Progenitor cell of endocrine pancreas (in vitro differentiated cells): ENCODE measurements at regions not wholly inside any gene's neighbourhood (a gene's known extent, or its start where the extent isn't known, plus 50 kb on each side); places are given as distances from the start of the nearest gene placed in this dataset.

Experiments
- DNase-seq: peaks from one replicate; pipeline ENCODE4 v3.0.0; 2021; ENCODE audit warnings: low spot score; ENCODE audit not compliant: unreplicated experiment
- H3K27ac Mint-ChIP-seq: 2 replicates; pipeline ENCODE4 v1.8.0; 2021; ENCODE audit warnings: mild to moderate bottlenecking, moderate library complexity, mixed read lengths
- H3K27me3 Mint-ChIP-seq: 2 replicates; pipeline ENCODE4 v1.8.0; 2021; ENCODE audit warnings: mixed read lengths
- H3K36me3 Mint-ChIP-seq: 2 replicates; pipeline ENCODE4 v1.8.0; 2022; ENCODE audit warnings: mixed read lengths; ENCODE audit not compliant: insufficient read depth
- H3K4me1 Mint-ChIP-seq: 2 replicates; pipeline ENCODE4 v1.8.0; 2021; ENCODE audit warnings: low read depth, mixed read lengths
- H3K4me3 Mint-ChIP-seq: 2 replicates; pipeline ENCODE4 v1.8.0; 2021; ENCODE audit warnings: low read depth, mild to moderate bottlenecking, moderate library complexity, mixed read lengths
- H3K9me3 Mint-ChIP-seq: 2 replicates; pipeline ENCODE4 v1.8.0; 2021; ENCODE audit warnings: low read depth, mixed read lengths
- CTCF ChIP-seq: fragments of 200-600 bp; sonication (generic); IDR thresholded peaks from one replicate; pipeline ENCODE4 v1.5.0; 2021; ENCODE audit warnings: antibody characterized with exemption, mild to moderate bottlenecking; ENCODE audit not compliant: unreplicated experiment

GRCh38 chr3:189076449-189076848 is 95.3 kb upstream of the TPRG1 start:
- no peak overlapping the region for H3K27ac Mint-ChIP-seq
- no peaks in the 10 kb centered on the region for H3K4me1 Mint-ChIP-seq
- H3K9me3 Mint-ChIP-seq = peaks cover 3% of the 10 kb centered on the region
- peaks cover 2% of the 10 kb centered on the region for H3K27me3 Mint-ChIP-seq
- H3K4me3 Mint-ChIP-seq = no peak overlapping the region
- H3K36me3 Mint-ChIP-seq = no peaks in the 10 kb centered on the region
- no peak for DNase-seq
- no peak for TF ChIP-seq CTCF

GRCh38 chr3:189080745-189081144 is 91.0 kb upstream of the TPRG1 start:
- no peaks in the 10 kb centered on the region for H3K4me1 Mint-ChIP-seq
- no peak for DNase-seq
- no peaks in the 10 kb centered on the region for H3K9me3 Mint-ChIP-seq
- no peak overlapping the region for H3K27ac Mint-ChIP-seq
- TF ChIP-seq CTCF = no peak
- H3K36me3 Mint-ChIP-seq = no peaks in the 10 kb centered on the region
- no peak overlapping the region for H3K4me3 Mint-ChIP-seq
- peaks cover 2% of the 10 kb centered on the region for H3K27me3 Mint-ChIP-seq

GRCh38 chr3:189082666-189083427 is 88.9 kb upstream of the TPRG1 start:
- no peaks in the 10 kb centered on the region for H3K4me1 Mint-ChIP-seq
- no peaks in the 10 kb centered on the region for H3K36me3 Mint-ChIP-seq
- no peak for TF ChIP-seq CTCF
- DNase-seq = no peak
- H3K27me3 Mint-ChIP-seq = peaks cover 2% of the 10 kb centered on the region
- no peak overlapping the region for H3K4me3 Mint-ChIP-seq
- no peak overlapping the region for H3K27ac Mint-ChIP-seq
- peaks cover 2% of the 10 kb centered on the region for H3K9me3 Mint-ChIP-seq

GRCh38 chr3:189084620-189085019 is 87.2 kb upstream of the TPRG1 start:
- no peak for TF ChIP-seq CTCF
- no peak overlapping the region for H3K4me3 Mint-ChIP-seq
- H3K27me3 Mint-ChIP-seq = no peaks in the 10 kb centered on the region
- no peaks in the 10 kb centered on the region for H3K4me1 Mint-ChIP-seq
- DNase-seq = no peak
- no peaks in the 10 kb centered on the region for H3K36me3 Mint-ChIP-seq
- H3K9me3 Mint-ChIP-seq = peaks cover 3% of the 10 kb centered on the region
- H3K27ac Mint-ChIP-seq = no peak overlapping the region

GRCh38 chr3:189092547-189092946 is 79.2 kb upstream of the TPRG1 start:
- Mint-ChIP-seq H3K27me3 (no peaks in the 10 kb centered on the region), H3K4me3 (no peak overlapping the region), H3K36me3 (no peaks in the 10 kb centered on the region), H3K27ac (no peak overlapping the region), H3K4me1 (peaks cover 10% of the 10 kb centered on the region), H3K9me3 (peaks cover 3% of the 10 kb centered on the region)
- DNase-seq = no peak
- no peak for TF ChIP-seq CTCF
